ENCODE measurements at regions not wholly inside any gene's neighbourhood (a gene's known extent, or its start where the extent isn't known, plus 50 kb on each side); places are given as distances from the start of the nearest gene placed in this dataset.

- no peak for TF ChIP-seq POLR2A (IDR thresholded peaks at IDR 0.05; ENCODE audit: low read depth)
- no peak for TF ChIP-seq CTCF (IDR thresholded peaks at IDR 0.05)
- TF ChIP-seq POLR2AphosphoS5 (IDR thresholded peaks at IDR 0.05), result no peak
- TF ChIP-seq EP300 (IDR thresholded peaks at IDR 0.05), result no peak
Observed at GRCh38 chr12:46067094-46067493, 76.7 kb upstream of the SCAF11 start.

All from esophagus muscularis mucosa (tissue), 4 donors.